ENCODE measurements at regions not wholly inside any gene's neighbourhood (a gene's known extent, or its start where the extent isn't known, plus 50 kb on each side); places are given as distances from the start of the nearest gene placed in this dataset.

DNA sequence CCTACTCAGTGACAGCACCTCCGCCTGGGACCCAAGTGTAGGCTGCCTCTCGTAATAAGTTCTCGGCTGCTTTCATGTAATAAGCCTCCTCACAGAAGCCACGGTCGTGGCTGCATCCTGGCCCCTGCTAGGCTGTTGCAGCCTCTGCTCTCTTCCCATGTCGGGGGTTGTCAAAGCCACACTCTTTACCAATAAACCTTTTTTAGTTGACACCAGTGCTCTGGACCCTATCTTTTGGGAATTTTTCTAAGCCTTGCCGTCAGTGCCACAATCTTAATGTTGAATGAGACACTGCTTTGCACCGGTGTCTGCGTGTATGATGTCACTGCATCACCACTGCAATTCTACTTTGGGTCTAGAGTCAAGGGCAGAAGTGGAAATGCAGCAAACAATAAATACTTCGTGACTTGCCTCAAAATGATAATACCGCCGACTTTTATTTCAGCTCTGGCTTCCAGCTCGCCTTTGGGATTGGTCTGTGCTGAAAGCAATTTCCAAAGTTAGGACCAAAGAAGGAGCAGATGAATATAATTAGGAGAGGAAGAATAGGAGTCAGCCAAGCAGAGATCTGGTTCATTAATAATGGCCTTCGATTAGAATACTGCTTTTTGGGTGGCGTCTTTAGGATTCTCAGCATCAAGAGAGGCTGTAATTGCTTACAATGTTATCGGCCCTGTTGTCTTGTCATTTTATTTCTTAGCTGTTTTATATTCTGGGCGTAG lies 57.6 kb upstream of the CCN6 start:
- Histone ChIP-seq H3K9me3 (ENCODE audit: low read length) (peaks cover under 1% of the 10 kb centered on the region), H3K4me1 (ENCODE audit: insufficient read depth, low read length) (peaks cover 20% of the 10 kb centered on the region), H3K4me3 (ENCODE audit: low read length) (no peak overlapping the region), H2AFZ (ENCODE audit: low read depth, low read length) (no peak overlapping the region), H3K27me3 (ENCODE audit: insufficient read depth, low read length) (no peaks in the 10 kb centered on the region), H3K36me3 (ENCODE audit: insufficient read depth, low read length) (no peaks in the 10 kb centered on the region)

DNA sequence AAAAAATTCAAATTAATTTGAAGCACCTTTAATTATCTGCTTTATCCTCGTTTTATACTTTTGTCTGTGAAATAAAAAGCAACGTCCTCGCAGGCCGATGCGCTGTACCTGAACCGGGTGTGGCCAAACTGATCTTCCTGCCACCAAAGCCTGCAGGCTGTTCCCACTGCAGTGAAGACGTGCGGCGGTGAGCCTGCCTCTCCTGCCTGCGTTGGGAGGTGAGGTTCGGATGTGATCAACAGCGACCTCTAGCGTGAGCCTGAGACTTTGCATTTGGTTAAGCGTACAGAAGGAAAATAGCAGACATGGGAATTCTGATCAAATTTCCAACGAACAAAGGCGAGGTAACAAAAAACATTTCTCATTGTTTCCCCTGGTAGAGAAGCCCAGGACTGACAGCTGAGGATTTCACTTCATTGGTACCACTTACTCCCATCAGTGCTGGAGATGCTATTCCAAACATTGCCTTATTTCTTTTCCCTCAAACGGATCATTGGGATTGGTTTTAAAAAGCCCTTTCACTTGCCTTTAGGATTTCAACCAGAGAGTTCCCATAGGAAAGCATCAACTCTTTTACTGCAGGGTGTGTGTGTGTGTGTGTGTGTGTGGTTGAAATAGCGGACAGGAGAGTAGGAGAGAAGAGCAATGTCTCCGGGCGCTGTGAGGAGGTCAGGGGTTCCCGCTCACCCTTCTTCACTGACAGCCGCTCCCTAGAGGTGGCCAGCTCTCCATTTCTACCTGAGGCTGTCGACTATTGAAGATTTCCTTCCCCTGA lies 56.6 kb upstream of the CCN6 start:
- H3K4me3 ChIP-seq (ENCODE audit: low read length): no peak overlapping the region
- peaks cover 5% of the 10 kb centered on the region for H3K9me3 ChIP-seq (ENCODE audit: low read length)
- H2AFZ ChIP-seq (ENCODE audit: low read depth, low read length): no peak overlapping the region
- peaks cover 16% of the 10 kb centered on the region for H3K4me1 ChIP-seq (ENCODE audit: insufficient read depth, low read length)
- H3K27me3 ChIP-seq (ENCODE audit: insufficient read depth, low read length): no peaks in the 10 kb centered on the region
- no peaks in the 10 kb centered on the region for H3K36me3 ChIP-seq (ENCODE audit: insufficient read depth, low read length)

DNA sequence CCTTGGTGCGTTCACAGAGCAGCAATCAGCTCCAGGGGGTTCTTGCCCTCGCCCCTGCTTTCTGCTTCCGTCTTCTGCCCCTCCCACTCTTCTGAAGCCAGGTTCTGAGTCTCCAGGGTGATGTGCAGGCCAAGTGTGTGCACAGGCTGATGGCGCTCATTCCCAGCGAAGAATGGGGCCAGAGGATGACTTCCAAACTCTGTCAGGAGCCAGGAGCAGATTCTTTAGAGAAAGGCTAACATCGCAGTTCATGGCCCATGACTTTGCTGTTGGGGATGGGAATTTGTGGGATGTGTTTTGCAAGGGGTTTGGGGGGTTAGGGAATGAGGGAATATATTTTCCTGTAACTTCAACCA lies 56.1 kb upstream of the CCN6 start:
- no peaks in the 10 kb centered on the region for H3K27me3 ChIP-seq (ENCODE audit: insufficient read depth, low read length)
- no peaks in the 10 kb centered on the region for H3K36me3 ChIP-seq (ENCODE audit: insufficient read depth, low read length)
- H3K9me3 ChIP-seq (ENCODE audit: low read length): peaks cover 5% of the 10 kb centered on the region
- H3K4me1 ChIP-seq (ENCODE audit: insufficient read depth, low read length): peaks cover 16% of the 10 kb centered on the region
- H2AFZ ChIP-seq (ENCODE audit: low read depth, low read length): no peak overlapping the region
- H3K4me3 ChIP-seq (ENCODE audit: low read length): no peak overlapping the region

DNA sequence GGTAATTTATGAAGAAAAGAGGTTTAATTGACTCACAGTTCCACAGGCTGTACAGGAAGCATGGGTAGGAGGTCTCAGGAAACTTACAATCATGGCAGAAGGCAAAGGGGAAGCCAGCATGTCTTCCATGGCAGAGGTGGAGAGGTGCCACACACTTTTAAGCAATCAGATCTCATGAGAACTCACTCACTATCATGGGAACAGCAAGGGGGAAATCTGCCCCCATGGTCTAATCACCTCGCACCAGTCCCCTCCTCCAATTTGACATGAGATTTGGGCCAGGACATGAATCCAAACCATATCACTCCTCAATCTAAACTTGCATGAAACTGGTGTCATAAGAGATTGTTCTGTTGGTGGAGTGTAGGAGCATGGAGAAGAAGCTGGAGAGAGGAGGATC lies 51.6 kb upstream of the CCN6 start:
- Histone ChIP-seq H3K27me3 (ENCODE audit: insufficient read depth, low read length) (no peaks in the 10 kb centered on the region), H3K4me3 (ENCODE audit: low read length) (no peak overlapping the region), H3K4me1 (ENCODE audit: insufficient read depth, low read length) (peaks cover 5% of the 10 kb centered on the region), H2AFZ (ENCODE audit: low read depth, low read length) (no peak overlapping the region), H3K36me3 (ENCODE audit: insufficient read depth, low read length) (no peaks in the 10 kb centered on the region), H3K9me3 (ENCODE audit: low read length) (peaks cover 5% of the 10 kb centered on the region)

Measured in neuron (in vitro differentiated cells).